Prostate gland (tissue), 2 donors: ENCODE measurements at regions not wholly inside any gene's neighbourhood (a gene's known extent, or its start where the extent isn't known, plus 50 kb on each side); places are given as distances from the start of the nearest gene placed in this dataset.
A peak's percentile ranks its signal among the peaks of the same experiment; 100 is the strongest.

Experiments
- DNase-seq: peaks from one replicate; pipeline ENCODE4 v3.0.0-alpha.2; 2019; ENCODE audit warnings: low spot score
- H3K27ac ChIP-seq, 2 donors: fragments of 200-600 bp; sonication (generic); 2 replicates each; pipeline ENCODE4 v1.5.1; 2017 to 2019
- H3K27me3 ChIP-seq: fragments of 200-600 bp; sonication (generic); replicated peaks from 2 replicates; pipeline ENCODE4 v1.5.1; 2019; ENCODE audit not compliant: insufficient read depth
- H3K36me3 ChIP-seq, 2 donors: fragments of 200-600 bp; sonication (generic); 1 replicate in 1 of 2; 2 replicates in 1 of 2; pipeline versions ENCODE4 v1.5.1 to v1.8.1; 2017 to 2019
- H3K4me1 ChIP-seq: fragments of 200-600 bp; sonication (generic); replicated peaks from 2 replicates; pipeline ENCODE4 v1.5.1; 2019
- H3K4me3 ChIP-seq, 2 donors: fragments of 200-600 bp; sonication (generic); 2 replicates each; pipeline ENCODE4 v1.5.1; 2017 to 2019
- H3K9me3 ChIP-seq: fragments of 200-600 bp; sonication (generic); 2 replicates; pipeline ENCODE4 v1.5.1; 2017
- CTCF ChIP-seq, 4 experiments: fragments of 200-600 bp in 2 of 4; fragments of 450-650 bp in 2 of 4; sonication (generic) in 2 of 4; IDR thresholded peaks; 1 replicate in 3 of 4; 2 replicates in 1 of 4; pipeline ENCODE4 v1.5.1; 2016 to 2019; ENCODE audit warnings: antibody characterized with exemption in 4 of 4, mild to moderate bottlenecking in 2 of 4, moderate library complexity in 2 of 4
- POLR2A ChIP-seq: fragments of 450-650 bp; IDR thresholded peaks from one replicate; pipeline ENCODE4 v1.6.1; 2016; ENCODE audit warnings: antibody characterized with exemption, mild to moderate bottlenecking
- POLR2AphosphoS5 ChIP-seq: sonication (generic); formaldehyde crosslinking; IDR thresholded peaks from one replicate; pipeline ENCODE4 v1.6.1; 2017; ENCODE audit warnings: antibody characterized with exemption
- WGBS: methylation state at CpG from one replicate; pipeline ENCODE4 v1.1.5; 2018; 5-methylcytosine and 5-hydroxymethylcytosine counted together
- intact Hi-C: fragments of 100-400 bp; cut with DNase I; formaldehyde crosslinking; loops from one replicate; pipeline ENCODE4 v1.14.2; 2022

DNA sequence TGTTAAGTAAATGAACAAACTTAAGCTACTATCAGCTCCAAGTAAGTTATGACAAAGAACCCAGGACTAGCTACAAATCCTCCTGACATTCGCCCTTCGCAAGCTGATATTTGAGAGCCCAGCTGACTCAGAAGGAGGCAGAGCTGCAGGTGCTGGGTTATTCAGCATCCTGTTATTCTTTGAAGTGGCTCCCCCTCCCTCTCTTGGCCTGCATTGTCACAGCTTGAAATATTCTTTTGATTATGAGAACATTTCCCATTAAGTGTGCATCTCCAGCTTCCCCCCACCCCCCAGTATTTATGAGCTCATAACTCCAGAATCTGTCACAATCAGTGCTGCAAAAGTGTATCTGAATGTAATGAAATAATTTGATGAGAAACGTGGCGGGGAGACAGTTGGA lies 78.8 kb upstream of the RALY start:
- TF ChIP-seq CTCF (IDR thresholded peaks at IDR 0.05) (no peak), POLR2AphosphoS5 (no peak), POLR2A (no peak)
- Histone ChIP-seq H3K4me1 (no peaks in the 10 kb centered on the region), H3K27ac (no peak overlapping the region), H3K4me3 (no peak overlapping the region), H3K36me3 (no peaks in the 10 kb centered on the region), H3K27me3 (no peaks in the 10 kb centered on the region), H3K9me3 (no peaks in the 10 kb centered on the region)
- intact Hi-C loops, result no loop called here
- 57% methylated on average over 4 of the region's 4 CpGs for WGBS
- DNase-seq, result no peak

DNA sequence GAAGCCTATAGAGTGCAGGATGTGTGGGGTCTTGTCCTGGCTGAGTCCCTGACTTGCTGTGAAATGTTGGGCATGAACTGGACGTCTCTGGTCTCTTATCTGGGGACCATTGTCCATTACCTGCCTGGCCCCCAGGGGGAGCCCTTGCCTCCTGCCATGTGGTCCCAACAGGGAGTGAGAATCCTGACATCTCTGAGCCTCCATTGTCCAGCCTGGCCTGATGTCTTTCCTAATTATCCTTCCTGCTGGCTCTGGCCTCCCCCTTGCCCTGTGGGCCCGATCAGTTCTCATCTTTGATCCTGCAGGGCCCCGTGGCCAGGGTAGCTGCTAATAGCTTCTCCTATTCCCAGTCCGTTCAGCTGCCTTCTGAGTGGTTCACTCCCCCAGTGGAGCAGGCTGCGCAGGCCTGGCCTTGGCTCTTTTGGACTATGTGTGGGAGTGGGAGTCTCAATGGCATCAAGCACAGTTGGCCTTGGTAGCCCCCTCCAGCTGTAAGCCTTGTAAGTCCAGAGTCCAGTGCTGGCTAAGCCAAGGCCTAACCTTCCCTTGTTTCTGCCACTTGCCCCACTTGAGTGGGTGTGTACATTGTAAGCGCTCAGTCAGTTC lies 77.9 kb upstream of the RALY start:
- no peaks in the 10 kb centered on the region for H3K9me3 ChIP-seq
- TF ChIP-seq POLR2A (no peak), POLR2AphosphoS5 (no peak), CTCF (IDR thresholded peaks at IDR 0.05) (peak in 3 of 4 experiments; percentile 23 to 52 (median 30))
- H3K36me3 ChIP-seq, result no peaks in the 10 kb centered on the region
- no peaks in the 10 kb centered on the region for H3K4me1 ChIP-seq
- no peak overlapping the region for H3K27ac ChIP-seq
- WGBS, result 86% methylated on average over 6 of the region's 6 CpGs
- DNase-seq, result no peak
- no peak overlapping the region for H3K4me3 ChIP-seq
- intact Hi-C loops, result no loop called here
- no peaks in the 10 kb centered on the region for H3K27me3 ChIP-seq

DNA sequence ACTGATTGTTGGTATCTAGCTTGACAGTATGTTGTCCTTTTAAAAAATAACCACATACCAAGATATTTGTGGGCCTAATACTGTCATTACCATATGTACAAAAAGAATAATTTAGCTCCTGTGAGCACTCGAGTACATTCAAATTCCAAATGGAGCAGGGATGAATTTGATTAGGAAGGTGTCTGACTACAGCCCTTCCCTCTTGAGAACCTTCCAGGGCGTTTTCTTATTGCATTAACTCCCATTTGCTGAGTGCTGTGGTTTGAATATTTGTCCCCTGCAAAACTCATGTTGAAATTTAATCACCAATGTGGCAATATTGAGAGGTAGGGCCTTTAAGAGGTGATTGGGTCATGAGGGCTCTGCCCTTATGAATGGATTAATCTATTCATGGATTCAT lies 76.9 kb upstream of the RALY start:
- H3K36me3 ChIP-seq, result no peaks in the 10 kb centered on the region
- no peaks in the 10 kb centered on the region for H3K27me3 ChIP-seq
- no peaks in the 10 kb centered on the region for H3K9me3 ChIP-seq
- TF ChIP-seq CTCF (IDR thresholded peaks at IDR 0.05) (no peak), POLR2AphosphoS5 (no peak), POLR2A (no peak)
- no peak for DNase-seq
- no peaks in the 10 kb centered on the region for H3K4me1 ChIP-seq
- no peak overlapping the region for H3K4me3 ChIP-seq
- intact Hi-C loops, result no loop called here
- WGBS, result 87% methylated on average over 2 of the region's 2 CpGs
- no peak overlapping the region for H3K27ac ChIP-seq

DNA sequence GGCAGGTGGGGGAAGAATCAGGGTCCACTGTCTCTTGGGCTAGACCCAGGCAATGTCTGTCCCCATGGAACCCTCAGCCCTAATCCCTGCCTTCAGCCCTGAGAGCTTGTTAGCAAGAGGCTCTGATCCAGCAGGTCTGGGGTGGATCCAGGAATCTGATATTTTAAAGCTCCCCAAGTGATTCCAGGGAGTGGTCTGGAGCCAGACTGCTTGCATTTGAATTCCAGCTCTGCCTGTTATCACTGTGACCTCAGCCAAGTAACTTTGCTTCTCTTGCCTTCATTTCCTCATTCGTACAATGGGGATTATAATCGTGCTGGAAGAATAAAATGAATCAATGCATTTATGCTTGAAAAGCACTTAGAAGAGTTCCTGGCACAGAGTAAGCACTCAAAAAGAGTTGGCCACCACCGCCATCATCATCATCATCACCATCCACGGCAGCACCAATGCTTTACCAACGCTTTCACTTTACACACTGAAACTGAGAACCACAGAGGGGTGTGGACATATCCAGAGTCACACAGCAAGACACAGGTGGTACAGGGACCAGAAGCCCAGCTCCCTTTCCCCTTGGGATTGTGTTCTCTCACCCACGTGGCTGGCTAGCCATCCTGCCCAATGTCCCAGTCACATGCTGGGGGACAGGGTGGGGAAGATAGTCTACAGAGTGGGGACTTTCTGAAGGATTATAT lies 75.7 kb upstream of the RALY start:
- TF ChIP-seq POLR2AphosphoS5 (no peak), POLR2A (no peak), CTCF (IDR thresholded peaks at IDR 0.05) (no peak)
- no peaks in the 10 kb centered on the region for H3K9me3 ChIP-seq
- H3K4me1 ChIP-seq, result no peaks in the 10 kb centered on the region
- H3K4me3 ChIP-seq, result no peak overlapping the region
- H3K27me3 ChIP-seq, result no peaks in the 10 kb centered on the region
- WGBS, result 79% methylated on average over 6 of the region's 6 CpGs
- H3K27ac ChIP-seq, result no peak overlapping the region
- intact Hi-C loops, result no loop called here
- DNase-seq, result no peak
- no peaks in the 10 kb centered on the region for H3K36me3 ChIP-seq

- H3K36me3 ChIP-seq, result no peaks in the 10 kb centered on the region
- no peaks in the 10 kb centered on the region for H3K4me1 ChIP-seq
- TF ChIP-seq POLR2AphosphoS5 (no peak), POLR2A (no peak), CTCF (IDR thresholded peaks at IDR 0.05) (no peak)
- DNase-seq, result no peak
- H3K27ac ChIP-seq, result no peak overlapping the region
- H3K9me3 ChIP-seq, result no peaks in the 10 kb centered on the region
- H3K4me3 ChIP-seq, result no peak overlapping the region
- 98% methylated on average over 5 of the region's 5 CpGs for WGBS
- no peaks in the 10 kb centered on the region for H3K27me3 ChIP-seq
- intact Hi-C loops, result no loop called here
Measured at GRCh38 chr20:33918662-33919061, 75.0 kb upstream of the RALY start.
